Left ventricle myocardium inferior (tissue), 1 donor: ENCODE measurements at regions not wholly inside any gene's neighbourhood (a gene's known extent, or its start where the extent isn't known, plus 50 kb on each side); places are given as distances from the start of the nearest gene placed in this dataset.

Source experiments
- DNase-seq: peaks from one replicate; pipeline ENCODE4 v3.0.0-alpha.2; 2020
- H3K27ac ChIP-seq: fragments of 200-600 bp; replicated peaks from 2 replicates; pipeline ENCODE4 v1.8.0; 2021
- H3K27me3 ChIP-seq: fragments of 200-600 bp; 2 replicates; pipeline ENCODE4 v1.8.0; 2021; ENCODE audit warnings: low read depth
- H3K36me3 ChIP-seq: fragments of 200-600 bp; 2 replicates; pipeline ENCODE4 v1.8.0; 2021
- H3K4me1 ChIP-seq: fragments of 200-600 bp; 2 replicates; pipeline ENCODE4 v1.8.0; 2021
- H3K4me3 ChIP-seq: fragments of 200-600 bp; 2 replicates; pipeline ENCODE4 v1.8.0; 2021; ENCODE audit warnings: mild to moderate bottlenecking, moderate library complexity
- H3K9me3 ChIP-seq: fragments of 200-600 bp; replicated peaks from 2 replicates; pipeline ENCODE4 v1.8.0; 2021
- intact Hi-C: fragments of 100-400 bp; cut with micrococcal nuclease; formaldehyde crosslinking; loops from one replicate; pipeline ENCODE4 v1.11.0; 2022
- TF ChIP-seq, protein P1 (sequence below): fragments of 200-600 bp; IDR thresholded peaks from 2 replicates; pipeline ENCODE4 v1.8.0; 2021; ENCODE audit warnings: antibody characterized with exemption, mild to moderate bottlenecking, borderline replicate concordance
- donor health status: DM: no; HTN: yes; CAD: no; lungs with severe emphysema.

DNA sequence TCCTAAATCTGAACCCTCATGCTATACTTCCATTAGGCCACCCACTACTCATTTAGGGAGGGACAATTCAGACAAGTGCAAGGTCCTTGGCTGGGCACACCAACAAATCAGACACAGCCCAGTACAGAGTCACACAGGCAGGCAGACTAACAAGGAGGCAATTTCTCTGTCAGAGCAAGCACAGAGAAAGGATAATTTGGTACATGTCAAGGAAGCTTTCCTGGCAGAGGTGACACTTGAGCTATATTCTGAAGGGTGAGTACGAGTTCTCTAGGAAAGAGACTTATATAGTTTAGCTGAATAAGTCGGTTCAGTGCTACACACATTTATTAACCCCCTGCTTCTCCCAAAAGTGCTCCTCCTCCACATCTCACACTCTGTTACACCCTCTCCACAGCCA lies 455.9 kb downstream of the OMA1 start:
- H3K27me3 ChIP-seq: peaks cover 16% of the 10 kb centered on the region
- TF ChIP-seq, protein P1, sequence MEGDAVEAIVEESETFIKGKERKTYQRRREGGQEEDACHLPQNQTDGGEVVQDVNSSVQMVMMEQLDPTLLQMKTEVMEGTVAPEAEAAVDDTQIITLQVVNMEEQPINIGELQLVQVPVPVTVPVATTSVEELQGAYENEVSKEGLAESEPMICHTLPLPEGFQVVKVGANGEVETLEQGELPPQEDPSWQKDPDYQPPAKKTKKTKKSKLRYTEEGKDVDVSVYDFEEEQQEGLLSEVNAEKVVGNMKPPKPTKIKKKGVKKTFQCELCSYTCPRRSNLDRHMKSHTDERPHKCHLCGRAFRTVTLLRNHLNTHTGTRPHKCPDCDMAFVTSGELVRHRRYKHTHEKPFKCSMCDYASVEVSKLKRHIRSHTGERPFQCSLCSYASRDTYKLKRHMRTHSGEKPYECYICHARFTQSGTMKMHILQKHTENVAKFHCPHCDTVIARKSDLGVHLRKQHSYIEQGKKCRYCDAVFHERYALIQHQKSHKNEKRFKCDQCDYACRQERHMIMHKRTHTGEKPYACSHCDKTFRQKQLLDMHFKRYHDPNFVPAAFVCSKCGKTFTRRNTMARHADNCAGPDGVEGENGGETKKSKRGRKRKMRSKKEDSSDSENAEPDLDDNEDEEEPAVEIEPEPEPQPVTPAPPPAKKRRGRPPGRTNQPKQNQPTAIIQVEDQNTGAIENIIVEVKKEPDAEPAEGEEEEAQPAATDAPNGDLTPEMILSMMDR: no peak
- H3K9me3 ChIP-seq: no peaks in the 10 kb centered on the region
- H3K4me3 ChIP-seq: no peak overlapping the region
- no peaks in the 10 kb centered on the region for H3K4me1 ChIP-seq
- intact Hi-C loops: no loop called here
- no peak for DNase-seq
- H3K27ac ChIP-seq: no peak overlapping the region
- H3K36me3 ChIP-seq: no peaks in the 10 kb centered on the region

DNA sequence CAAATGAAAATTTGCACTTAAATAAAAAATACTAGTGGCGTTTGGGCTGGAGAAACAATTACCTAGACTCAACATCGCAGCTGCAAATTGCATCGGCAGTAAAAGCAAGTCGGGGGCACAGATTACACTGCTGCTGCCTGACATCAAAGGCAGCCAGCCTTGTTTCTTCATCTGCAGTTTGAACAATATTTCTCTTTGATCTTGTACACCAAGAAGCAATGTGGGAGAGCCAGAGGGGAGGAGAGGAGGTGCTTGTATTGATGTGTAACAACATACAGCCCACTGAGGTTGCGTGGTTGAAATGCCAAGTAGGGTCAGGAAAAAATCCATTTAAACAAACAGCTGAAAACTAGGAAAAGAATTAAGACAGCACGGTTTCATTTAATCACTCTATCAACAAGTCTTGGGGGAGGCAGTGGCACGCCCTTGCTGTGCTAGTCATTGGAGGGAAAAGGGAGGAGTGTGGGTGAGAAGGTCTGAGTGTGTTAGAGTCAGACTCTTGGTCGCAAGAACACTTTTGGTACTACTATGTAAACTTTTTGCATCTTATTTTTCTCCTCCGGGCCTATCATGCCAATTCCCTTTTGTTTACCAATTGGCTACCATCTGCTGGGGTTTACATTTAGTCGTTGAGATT lies 456.5 kb downstream of the OMA1 start:
- no peak overlapping the region for H3K4me3 ChIP-seq
- H3K36me3 ChIP-seq: no peaks in the 10 kb centered on the region
- TF ChIP-seq, protein P1: no peak
- peaks cover 15% of the 10 kb centered on the region for H3K27me3 ChIP-seq
- no peaks in the 10 kb centered on the region for H3K4me1 ChIP-seq
- H3K9me3 ChIP-seq: no peaks in the 10 kb centered on the region
- intact Hi-C loops: no loop called here
- H3K27ac ChIP-seq: no peak overlapping the region
- DNase-seq: no peak

DNA sequence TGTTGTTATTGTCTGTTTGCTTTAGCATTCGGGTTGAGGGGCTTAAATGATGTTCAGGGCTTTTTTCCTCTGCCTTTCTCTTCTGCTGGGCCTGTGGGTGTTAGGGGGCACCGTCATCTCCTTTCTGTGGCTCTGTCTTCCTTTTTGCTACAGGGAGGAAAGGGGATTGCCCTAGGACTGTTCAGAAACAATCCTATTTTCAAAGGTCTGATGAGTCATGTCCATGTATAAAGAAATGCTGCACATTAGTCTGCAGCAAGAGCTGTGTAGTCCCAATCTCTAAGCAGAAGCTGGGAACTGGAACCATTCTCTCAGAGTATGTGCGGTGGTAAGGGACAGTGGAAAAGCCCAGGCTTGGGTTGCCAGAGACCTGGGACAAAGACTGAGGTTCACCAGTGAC lies 462.3 kb downstream of the OMA1 start:
- no peak for DNase-seq

DNA sequence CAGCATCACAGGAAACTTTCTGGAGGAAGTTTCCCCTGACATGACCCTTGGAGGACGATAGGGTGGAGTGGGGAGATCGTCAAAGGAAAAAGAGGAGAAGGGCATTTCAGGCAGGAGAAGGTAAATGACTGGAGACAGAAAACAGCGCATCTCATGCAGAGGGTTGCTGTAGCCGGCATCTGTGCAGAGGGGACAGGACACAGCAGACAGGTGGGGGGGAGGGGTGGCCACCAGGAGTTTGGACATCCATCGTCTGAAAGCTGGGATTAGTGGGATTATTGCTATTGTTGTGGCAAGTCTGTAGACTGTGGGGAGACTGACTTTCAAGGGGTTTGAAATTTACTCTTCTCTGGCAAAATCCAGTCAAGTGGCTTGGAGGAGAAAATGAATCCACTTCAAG lies 463.9 kb downstream of the OMA1 start:
- Histone ChIP-seq H3K36me3 (no peaks in the 10 kb centered on the region), H3K4me3 (no peak overlapping the region), H3K9me3 (no peaks in the 10 kb centered on the region), H3K4me1 (no peaks in the 10 kb centered on the region), H3K27ac (no peak overlapping the region), H3K27me3 (peaks cover 10% of the 10 kb centered on the region)
- TF ChIP-seq, protein P1: no peak
- no peak for DNase-seq
- intact Hi-C loops: no loop called here

More for the DNA sequence above, 462.3 kb downstream of the OMA1 start:
- H3K27me3 ChIP-seq: peaks cover 10% of the 10 kb centered on the region
- intact Hi-C loops: no loop called here
- no peak overlapping the region for H3K27ac ChIP-seq
- H3K9me3 ChIP-seq: no peaks in the 10 kb centered on the region
- TF ChIP-seq, protein P1: no peak
- no peak overlapping the region for H3K4me3 ChIP-seq
- H3K4me1 ChIP-seq: no peaks in the 10 kb centered on the region
- H3K36me3 ChIP-seq: no peaks in the 10 kb centered on the region

DNA sequence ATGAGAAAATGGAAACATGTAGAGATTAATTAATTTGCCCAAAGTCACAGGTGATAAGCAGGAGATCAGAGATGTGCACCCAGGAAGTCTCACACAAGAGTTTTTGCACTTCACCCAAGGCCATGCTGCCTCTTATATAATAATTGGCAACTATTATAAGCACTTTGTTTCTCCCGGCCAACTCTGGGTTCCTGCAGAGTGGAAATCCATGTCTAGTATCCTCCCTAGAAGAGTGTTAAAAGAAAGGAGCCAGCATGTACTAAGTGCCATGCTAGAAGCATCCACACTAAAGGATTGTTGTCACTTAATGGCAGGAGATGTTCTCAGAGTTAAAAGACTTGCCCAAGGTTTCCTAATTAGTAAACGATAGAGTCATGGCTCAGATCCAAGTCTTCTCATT lies 470.3 kb downstream of the OMA1 start:
- no peaks in the 10 kb centered on the region for H3K36me3 ChIP-seq
- intact Hi-C loops: no loop called here
- no peak for DNase-seq
- H3K4me3 ChIP-seq: no peak overlapping the region
- H3K27ac ChIP-seq: no peak overlapping the region
- no peaks in the 10 kb centered on the region for H3K9me3 ChIP-seq
- no peaks in the 10 kb centered on the region for H3K27me3 ChIP-seq
- TF ChIP-seq, protein P1: no peak
- peaks cover 19% of the 10 kb centered on the region for H3K4me1 ChIP-seq

DNA sequence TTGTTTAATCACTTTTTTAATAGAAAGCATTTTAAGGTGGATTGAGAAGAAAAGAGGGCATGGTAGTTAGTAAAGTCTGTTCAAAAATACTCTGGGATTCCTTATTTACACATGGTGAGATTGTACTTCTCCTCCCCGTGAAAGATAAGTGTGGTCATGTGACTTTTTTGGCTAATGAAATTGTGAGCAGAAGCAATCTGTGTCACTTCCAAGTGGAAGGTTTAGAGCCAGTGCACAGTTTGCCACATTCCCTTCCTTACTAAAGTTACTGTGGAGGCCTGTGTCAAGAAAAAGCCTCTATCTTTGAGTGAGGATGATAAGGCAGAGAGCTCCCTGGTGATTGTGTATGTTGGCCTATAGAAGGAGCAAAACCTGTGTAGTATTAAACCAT lies 471.3 kb downstream of the OMA1 start:
- Histone ChIP-seq H3K27me3 (no peaks in the 10 kb centered on the region), H3K27ac (no peak overlapping the region), H3K4me3 (no peak overlapping the region), H3K9me3 (no peaks in the 10 kb centered on the region), H3K4me1 (peaks cover 19% of the 10 kb centered on the region), H3K36me3 (no peaks in the 10 kb centered on the region)
- intact Hi-C loops: no loop called here
- DNase-seq: no peak
- TF ChIP-seq, protein P1: no peak
